Bronchial epithelial cell (primary cell): ENCODE measurements at regions not wholly inside any gene's neighbourhood (a gene's known extent, or its start where the extent isn't known, plus 50 kb on each side); places are given as distances from the start of the nearest gene placed in this dataset.

Experiments
- DNase-seq: peaks from one replicate; pipeline ENCODE4 v3.0.0-alpha.2; 2010; ENCODE audit warnings: low read depth
- FAIRE-seq: peaks from 2 replicates; lab custom pipeline; 2011; peaks lifted over from hg19 to GRCh38; lab: Jason Lieb, UNC
- H3K27me3 ChIP-seq: 2 replicates; pipeline ENCODE4 v1.5.1; 2011; ENCODE audit warnings: low read length; ENCODE audit not compliant: control insufficient read depth, insufficient read depth
- H3K36me3 ChIP-seq: 2 replicates; pipeline ENCODE4 v1.5.1; 2011; ENCODE audit warnings: low read length; ENCODE audit not compliant: control insufficient read depth, insufficient read depth
- H3K4me3 ChIP-seq: 2 replicates; pipeline ENCODE4 v1.5.1; 2011; ENCODE audit warnings: mild to moderate bottlenecking, low read depth, low read length, control low read depth
- TF ChIP-seq, protein P1 (sequence below): IDR thresholded peaks from 2 replicates; pipeline ENCODE4 v1.5.1; 2011; ENCODE audit warnings: mild to moderate bottlenecking, moderate library complexity, low read length, control low read depth, inconsistent platforms; ENCODE audit not compliant: insufficient read depth, severe bottlenecking

DNA sequence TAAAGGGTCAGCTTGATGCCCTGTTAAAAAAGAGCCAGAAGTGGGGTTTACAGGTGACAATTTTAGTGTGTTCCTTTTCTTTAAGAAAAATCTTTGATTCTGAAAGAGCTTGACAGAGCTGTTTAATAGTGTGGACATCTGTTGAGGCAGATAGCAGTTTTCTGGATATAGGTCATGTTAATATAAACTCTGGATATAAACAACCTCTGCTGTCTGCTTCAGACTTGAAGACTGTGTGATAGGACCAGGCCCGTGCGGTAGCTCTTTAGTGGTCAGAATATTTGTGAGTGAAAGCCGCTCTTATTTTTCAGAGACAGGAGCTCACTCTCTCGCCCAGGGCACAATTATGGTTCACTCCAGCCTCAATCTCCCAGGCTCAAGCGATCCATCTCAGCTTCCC, 439.9 kb upstream of the RGS6 start:
- FAIRE-seq: no peak

DNA sequence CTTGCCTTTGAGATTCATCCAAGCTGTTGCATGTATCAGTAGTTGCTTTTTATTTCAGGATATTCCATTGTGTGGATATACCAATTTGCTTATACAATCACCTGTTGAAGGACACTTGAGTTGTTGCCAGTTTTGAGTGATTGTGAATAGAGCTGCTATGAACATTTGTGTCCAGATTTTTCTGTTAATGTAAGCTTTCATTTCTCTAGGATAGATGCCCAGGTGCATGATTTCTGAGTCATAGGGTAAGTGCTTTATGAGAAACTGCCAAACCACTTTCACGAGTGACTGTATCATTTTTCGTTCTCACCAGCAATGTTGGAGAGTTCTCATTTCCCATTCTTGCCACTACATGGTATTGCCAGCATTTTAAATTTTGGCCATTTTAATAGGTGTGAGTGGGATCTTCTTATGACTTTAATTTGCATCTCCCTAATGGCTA, 434.6 kb upstream of the RGS6 start:
- TF ChIP-seq, protein P1, sequence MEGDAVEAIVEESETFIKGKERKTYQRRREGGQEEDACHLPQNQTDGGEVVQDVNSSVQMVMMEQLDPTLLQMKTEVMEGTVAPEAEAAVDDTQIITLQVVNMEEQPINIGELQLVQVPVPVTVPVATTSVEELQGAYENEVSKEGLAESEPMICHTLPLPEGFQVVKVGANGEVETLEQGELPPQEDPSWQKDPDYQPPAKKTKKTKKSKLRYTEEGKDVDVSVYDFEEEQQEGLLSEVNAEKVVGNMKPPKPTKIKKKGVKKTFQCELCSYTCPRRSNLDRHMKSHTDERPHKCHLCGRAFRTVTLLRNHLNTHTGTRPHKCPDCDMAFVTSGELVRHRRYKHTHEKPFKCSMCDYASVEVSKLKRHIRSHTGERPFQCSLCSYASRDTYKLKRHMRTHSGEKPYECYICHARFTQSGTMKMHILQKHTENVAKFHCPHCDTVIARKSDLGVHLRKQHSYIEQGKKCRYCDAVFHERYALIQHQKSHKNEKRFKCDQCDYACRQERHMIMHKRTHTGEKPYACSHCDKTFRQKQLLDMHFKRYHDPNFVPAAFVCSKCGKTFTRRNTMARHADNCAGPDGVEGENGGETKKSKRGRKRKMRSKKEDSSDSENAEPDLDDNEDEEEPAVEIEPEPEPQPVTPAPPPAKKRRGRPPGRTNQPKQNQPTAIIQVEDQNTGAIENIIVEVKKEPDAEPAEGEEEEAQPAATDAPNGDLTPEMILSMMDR: no peak
- no peaks in the 10 kb centered on the region for H3K36me3 ChIP-seq
- DNase-seq: peak; percentile 59
- no peak overlapping the region for H3K4me3 ChIP-seq
- no peak for FAIRE-seq
- H3K27me3 ChIP-seq: no peaks in the 10 kb centered on the region

More for the DNA sequence above, 439.9 kb upstream of the RGS6 start:
- TF ChIP-seq, protein P1: no peak
- no peaks in the 10 kb centered on the region for H3K36me3 ChIP-seq
- H3K4me3 ChIP-seq: no peak overlapping the region
- no peak for DNase-seq
- no peaks in the 10 kb centered on the region for H3K27me3 ChIP-seq

DNA sequence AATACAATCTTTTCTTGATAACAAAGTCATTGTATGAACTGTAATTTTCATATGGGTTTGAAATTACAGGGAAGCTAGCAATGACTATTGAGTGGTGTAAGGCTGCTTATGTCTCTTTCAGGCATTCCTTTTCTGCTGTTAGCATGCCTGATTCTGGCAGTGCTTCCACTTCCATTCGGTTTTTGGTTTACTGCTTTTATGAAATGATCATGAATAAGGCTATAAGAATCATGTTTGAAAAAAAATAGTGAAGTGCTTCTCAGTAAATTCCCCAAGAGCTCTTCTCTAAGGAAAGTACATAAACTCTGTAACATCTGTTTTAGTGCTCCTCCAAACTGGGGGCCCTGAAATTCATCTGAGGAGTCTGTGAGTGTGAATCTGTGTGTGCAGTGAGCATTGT, 434.0 kb upstream of the RGS6 start:
- Histone ChIP-seq H3K4me3 (no peak overlapping the region), H3K36me3 (no peaks in the 10 kb centered on the region), H3K27me3 (no peaks in the 10 kb centered on the region)
- no peak for FAIRE-seq
- TF ChIP-seq, protein P1: no peak
- no peak for DNase-seq

DNA sequence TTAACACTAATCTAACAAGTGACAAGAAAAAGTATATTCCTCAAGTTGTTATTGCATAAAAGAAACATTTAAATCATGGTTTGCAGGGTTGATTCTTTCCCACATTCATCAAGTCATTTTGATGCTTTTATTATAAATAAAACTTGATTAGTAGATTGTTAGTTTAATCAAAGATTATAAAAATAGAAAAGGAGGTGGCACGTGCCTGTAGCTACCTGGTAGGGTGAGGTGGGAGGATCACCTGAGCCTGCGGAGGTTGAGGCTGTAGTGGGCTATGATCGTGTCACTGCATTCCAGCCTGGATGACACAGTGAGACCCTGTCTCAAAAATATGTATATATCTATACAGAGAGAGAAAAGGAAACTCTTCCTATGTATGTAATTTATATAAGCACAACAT, 433.2 kb upstream of the RGS6 start:
- TF ChIP-seq, protein P1: no peak
- DNase-seq (no peak), FAIRE-seq (no peak)
- H3K4me3 ChIP-seq: no peak overlapping the region
- H3K27me3 ChIP-seq: no peaks in the 10 kb centered on the region
- H3K36me3 ChIP-seq: no peaks in the 10 kb centered on the region

DNA sequence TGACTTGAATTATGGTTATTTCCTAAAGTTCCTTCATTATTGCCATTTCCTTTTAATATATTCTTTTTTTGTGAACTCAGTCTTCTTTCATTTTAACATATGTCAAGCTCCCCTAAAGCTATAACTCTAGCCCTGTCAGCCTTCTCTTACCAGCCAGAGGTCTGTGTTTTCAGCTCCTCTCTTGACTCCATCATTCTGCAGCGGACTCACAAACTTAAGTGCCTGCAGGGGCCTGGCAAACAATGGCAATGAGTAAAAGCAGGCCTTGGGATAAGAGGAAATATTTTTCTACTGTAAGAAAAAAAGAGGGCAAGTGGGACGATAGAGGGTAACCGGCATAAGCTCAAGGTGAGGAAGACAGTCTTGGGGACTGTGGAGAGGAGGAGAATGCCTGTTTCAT, 424.5 kb upstream of the RGS6 start:
- no peak for FAIRE-seq
- Histone ChIP-seq H3K36me3 (no peaks in the 10 kb centered on the region), H3K4me3 (no peak overlapping the region), H3K27me3 (no peaks in the 10 kb centered on the region)
- TF ChIP-seq, protein P1: no peak
- no peak for DNase-seq

DNA sequence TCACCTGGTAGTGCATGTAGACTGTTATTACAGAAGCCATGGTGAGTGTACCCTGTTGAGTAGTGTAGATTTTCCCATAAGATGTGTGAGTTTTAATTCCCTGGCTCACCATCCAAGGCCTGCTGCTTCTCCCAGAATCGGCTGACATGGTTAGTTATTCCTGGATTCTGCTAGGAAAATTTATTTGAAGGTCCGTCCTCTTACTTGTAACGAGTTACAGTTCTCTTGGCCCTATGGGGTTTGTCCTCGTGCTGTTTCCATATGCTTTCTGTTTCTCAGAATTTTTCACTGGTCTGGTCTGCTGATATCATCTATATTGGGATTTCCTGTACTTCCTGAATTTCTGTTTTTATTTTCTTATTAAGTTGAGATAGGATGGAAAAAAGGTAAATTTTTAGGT, 423.3 kb upstream of the RGS6 start:
- Histone ChIP-seq H3K36me3 (peaks cover 1% of the 10 kb centered on the region), H3K4me3 (no peak overlapping the region), H3K27me3 (no peaks in the 10 kb centered on the region)
- DNase-seq: no peak
- TF ChIP-seq, protein P1: no peak
- FAIRE-seq: no peak
